HG03571 (cell line): ENCODE measurements at regions not wholly inside any gene's neighbourhood (a gene's known extent, or its start where the extent isn't known, plus 50 kb on each side); places are given as distances from the start of the nearest gene placed in this dataset.

ENCODE experiments used
- ATAC-seq: cut with Tn5 transposase; IDR thresholded peaks from one replicate; pipeline ENCODE4 v1.9.1; 2021; ENCODE audit not compliant: unreplicated experiment

DNA sequence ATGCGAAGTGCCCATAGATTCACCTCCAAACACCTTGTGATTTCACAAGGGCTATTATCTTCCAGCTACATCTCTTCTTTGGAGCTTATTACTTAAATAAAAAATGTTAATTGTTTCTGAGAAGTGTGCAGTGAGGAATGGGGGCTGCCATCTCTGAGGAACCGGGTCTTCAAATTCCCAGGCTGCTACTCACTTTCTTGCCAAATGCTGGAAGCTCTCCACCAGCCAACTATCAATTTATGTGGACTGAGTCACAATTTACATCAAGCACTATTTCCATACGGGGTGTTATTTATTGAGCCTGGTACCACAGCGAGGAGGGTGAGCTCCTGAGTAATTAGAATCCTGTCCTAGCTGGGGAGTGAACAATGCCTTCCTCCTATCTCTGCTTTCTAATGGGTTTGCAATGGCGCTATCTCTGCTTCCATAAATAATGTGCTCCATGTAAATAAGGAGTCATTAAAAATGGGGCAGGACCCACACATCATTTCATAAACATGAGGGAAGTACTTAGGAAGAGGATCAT, 898.3 kb downstream of the VRK1 start:
- no peak for ATAC-seq

- no peak for ATAC-seq
These were observed 900.6 kb downstream of the VRK1 start for GRCh38 chr14:97697772-97698171.

DNA sequence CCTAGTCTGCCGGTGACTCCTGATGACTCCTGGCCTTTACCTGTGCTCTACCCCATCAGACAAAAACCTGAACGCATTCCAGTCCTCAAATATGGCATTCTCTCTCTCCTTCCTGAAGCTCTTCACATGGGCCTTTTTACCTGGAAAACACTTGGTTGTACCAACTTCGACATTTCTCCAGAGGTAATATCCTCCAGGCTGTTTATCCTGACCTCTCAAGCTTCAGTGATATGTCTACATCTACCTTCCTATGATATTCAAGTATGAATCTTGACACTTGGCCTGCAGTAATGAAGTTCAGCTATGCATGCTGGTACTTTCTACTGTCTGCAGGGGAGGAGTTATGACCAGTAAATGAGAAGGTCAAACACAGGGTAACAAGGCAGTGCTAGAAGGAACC, 901.8 kb downstream of the VRK1 start:
- no peak for ATAC-seq

- no peak for ATAC-seq
These were observed 906.0 kb downstream of the VRK1 start for GRCh38 chr14:97703006-97703760.

DNA sequence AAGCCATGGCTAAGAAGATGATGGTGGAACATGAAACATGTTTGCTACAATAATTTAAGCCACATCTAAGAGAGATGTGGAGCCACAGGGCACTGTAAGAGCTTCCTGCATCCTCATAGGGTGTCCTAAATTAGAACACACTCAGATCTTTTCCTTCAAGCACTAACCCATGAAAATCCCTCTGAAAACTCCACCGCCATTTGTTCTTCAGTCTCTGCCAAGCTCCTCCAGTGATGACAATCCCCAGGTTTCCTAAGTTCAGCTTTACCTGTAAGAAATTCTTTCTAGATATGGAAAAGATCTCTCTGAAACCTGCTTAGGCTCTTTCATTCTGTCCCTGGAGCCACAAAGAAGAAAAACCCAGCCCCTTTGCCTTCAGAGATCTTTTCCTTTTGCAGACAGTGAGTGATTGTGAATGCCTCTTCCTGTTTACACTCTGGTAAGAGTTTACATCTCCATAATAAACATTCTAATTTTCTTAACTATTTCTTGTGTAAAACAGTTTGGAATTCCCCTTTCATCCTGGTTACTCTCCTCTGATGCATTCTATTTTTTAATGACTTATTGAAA, 907.2 kb downstream of the VRK1 start:
- no peak for ATAC-seq

DNA sequence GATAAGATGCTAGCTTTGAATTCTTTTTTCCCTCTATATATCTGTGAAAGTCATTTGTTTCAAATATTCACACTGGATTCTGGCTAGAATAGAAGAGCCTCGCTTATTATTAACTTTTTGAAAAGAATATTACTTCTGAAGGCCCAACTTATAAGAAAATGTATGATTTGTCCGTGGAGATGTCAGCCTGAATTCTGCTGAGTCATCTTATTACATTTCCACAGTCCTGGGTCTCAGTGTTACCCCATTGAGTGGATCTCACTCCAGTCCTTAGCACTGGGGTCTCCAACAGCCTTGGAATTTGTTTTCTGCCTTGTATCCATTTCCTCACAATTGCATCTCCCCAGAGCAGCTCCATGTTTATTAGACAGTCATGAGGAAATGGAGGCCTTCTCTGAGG, 907.9 kb downstream of the VRK1 start:
- no peak for ATAC-seq

- ATAC-seq = no peak
These were observed 908.8 kb downstream of the VRK1 start for GRCh38 chr14:97705976-97706375.

DNA sequence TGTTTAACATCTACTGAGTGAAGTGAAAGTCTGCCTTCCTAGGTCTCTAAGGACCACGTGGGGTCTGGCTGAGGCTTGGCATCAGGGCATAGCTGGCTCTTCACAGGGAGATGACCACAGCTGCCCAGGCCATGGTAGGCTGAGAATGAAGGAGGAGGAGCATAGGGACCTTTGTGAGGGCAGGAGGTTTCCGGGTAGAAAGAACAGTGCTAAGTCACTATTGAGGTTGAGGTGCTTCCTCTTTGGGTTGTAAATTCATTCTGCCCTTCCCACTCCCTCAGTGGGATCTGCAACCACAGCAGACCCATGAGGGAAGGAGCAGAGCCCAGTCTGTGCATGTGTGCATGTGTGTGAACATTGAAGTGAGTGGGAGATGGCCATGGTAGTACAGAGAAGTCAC, 909.6 kb downstream of the VRK1 start:
- ATAC-seq = no peak

DNA sequence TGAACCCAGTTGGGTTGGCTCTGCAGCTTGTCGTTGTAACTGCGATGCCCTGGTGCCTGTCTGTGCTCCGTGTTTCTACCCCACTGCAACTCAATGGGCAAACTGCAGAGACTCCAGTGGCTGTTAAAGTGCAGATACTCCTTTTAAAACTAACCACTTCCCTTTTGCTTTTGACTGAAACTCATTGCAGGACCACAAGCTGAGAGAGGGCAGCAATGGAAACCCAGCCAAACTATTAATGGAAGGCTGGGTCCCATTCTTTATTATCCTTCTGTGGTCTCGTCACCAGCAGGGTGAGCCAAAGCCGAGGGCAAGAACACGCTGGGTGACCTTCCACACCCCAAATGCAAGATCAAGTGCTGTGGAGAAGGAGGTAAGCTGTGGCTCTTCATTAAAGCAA, 910.4 kb downstream of the VRK1 start:
- ATAC-seq = no peak

DNA sequence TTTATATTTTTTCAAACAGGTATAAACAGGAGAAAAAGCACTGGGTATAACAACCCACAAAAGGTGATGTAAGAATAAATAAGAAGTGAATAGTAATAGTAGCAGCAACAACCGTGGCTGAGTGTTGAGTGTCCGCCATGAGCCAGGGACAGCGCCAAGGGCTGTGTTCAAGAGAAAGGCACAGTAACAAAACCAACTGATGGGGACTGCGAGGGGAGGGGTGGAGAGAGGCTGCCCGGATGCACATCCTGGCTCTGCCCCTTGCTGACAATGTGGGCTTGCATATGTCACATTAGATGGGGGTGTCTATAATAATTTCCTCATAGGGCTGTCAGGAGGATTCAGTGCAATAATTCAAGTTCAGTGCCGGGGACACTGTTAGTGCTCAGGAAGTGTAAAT, 912.4 kb downstream of the VRK1 start:
- no peak for ATAC-seq

- no peak for ATAC-seq
These were observed 913.5 kb downstream of the VRK1 start for GRCh38 chr14:97710726-97711125.

DNA sequence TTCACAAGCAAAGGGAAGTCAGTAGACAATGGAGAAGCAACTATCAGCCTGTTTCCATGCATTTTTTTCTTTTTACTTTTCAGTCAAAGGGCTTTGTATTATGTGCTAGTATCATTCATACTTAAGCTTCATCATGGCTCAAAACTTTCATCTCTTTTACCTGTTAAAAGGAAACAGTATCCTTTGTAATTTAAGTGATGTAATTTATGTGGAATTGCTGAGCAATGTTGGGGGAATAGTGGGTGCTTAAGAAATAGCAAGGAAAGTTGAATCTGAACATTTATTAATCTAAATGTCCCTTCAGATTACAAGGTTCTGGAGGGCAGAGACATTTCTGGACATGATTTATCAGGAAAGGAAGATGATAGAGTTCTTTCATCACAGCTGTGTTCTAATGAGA, 915.3 kb downstream of the VRK1 start:
- ATAC-seq = no peak

DNA sequence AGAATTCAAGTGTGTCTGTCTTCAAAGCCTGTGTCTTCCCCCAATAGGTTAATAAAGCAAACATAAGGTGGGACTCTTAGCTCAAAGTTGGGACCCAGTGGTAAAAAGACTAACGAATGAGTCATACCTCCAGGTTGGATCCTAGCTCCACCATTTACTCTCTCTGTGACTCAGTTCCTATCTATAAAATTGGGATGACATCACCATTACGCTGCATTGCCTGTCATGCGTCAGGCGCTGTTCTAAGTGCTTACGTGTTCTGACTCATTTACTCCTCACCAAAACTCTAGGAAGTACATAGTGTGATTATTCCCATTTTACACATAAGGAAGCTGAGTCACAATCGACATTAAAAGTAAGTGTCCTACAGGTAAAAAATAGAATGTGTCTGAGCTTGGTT, 915.8 kb downstream of the VRK1 start:
- no peak for ATAC-seq

DNA sequence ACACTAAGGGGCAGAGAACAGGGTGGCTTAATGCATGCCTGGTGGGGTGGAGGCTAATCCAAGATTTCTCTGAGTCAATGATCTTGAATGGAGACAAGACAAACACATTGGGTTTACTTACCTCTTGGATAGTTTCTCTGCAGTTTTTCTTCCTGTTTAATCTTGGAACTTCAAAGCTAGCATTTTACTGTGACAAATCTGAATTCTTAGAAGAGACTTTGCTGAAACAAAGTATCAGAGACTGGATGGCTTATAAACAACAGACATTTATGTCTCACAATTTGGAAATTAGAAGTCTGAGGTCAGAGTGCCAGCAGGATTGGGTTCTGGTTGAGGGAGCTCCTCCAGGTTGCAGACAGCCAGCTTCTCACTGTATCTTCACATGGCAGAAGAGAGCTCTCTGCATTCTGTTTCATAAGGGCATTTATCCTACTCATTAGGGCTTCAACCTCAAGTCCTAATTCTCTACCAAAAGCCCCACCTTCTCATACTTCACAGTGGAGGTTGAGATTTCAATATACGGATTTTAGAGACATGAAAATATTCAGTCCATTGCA, 921.8 kb downstream of the VRK1 start:
- no peak for ATAC-seq

DNA sequence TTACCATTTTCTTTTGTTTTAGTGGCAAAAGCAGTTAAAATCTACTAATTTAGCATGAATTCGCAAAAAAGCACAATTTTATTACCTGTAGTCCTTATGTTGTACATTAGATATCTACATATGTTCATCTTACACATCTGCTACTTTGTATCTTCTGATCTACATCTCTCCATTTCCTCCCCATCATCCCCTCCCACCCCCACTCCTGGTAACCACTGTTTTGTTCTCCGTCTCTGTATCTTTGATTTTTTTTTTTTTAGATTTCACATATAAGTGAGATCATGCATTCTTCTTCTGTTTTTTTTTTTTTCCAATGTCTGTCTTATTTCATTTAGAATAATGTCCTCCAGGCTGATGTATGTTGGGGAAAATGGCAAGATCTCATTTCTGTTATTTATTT, 922.7 kb downstream of the VRK1 start:
- ATAC-seq = no peak

DNA sequence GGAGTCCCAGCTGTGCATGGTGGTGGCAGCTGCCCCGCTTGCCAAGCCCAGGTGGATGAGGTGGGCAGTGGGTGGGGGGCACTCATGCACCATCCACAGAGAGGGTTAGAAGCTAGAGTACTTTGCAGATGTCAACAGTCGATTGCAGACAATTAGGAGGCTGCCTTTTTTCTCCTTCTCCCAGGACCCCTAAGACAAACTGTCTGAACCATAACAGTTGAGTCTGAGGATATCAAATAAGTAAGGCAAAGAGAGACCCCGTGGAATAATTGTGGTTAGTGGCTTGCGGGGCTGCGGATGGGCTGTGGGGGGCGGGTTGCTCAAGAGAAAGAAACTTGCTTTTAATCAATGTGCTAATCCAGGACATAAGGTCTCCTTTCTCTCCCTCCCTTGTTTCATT, 926.2 kb downstream of the VRK1 start:
- no peak for ATAC-seq

- no peak for ATAC-seq
These were observed 926.6 kb downstream of the VRK1 start for GRCh38 chr14:97723819-97724218.

- ATAC-seq = no peak
These were observed 927.1 kb downstream of the VRK1 start for GRCh38 chr14:97724265-97724731.

GRCh38 chr14:97726676-97727075, 929.5 kb downstream of the VRK1 start:
- no peak for ATAC-seq

- ATAC-seq = no peak
These were observed 933.5 kb downstream of the VRK1 start for GRCh38 chr14:97730706-97731105.

DNA sequence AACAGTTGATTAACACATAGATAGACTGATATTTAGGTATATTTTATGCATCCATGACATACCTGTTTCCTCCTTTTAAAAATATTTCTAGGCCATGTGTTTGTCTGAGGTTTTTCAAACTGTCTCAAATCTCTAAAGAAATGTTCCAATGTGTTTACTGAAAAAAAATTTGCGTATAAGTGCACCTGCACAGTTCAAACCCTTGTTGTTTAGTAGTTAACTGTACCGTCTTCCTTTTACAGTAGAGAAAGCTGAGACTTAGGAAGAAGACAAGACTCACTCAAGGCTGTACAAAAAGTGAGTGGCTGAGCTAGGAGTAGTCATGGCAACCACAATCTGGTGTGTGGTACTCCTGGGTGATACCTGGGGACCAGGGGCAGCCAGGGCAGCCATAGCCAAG, 934.6 kb downstream of the VRK1 start:
- no peak for ATAC-seq

GRCh38 chr14:97747316-97747715, 950.1 kb downstream of the VRK1 start:
- ATAC-seq = no peak
